CD4-positive, alpha-beta T cell (primary cell): ENCODE measurements at regions not wholly inside any gene's neighbourhood (a gene's known extent, or its start where the extent isn't known, plus 50 kb on each side); places are given as distances from the start of the nearest gene placed in this dataset.

Experiments used
- ATAC-seq: fragments of 200-7000 bp; cut with Tn5 transposase; one replicate; pipeline ENCODE4 v1.10.0; 2022; ENCODE audit warnings: mild to moderate bottlenecking; ENCODE audit not compliant: poor library complexity
- CTCF ChIA-PET: fragments of 350-600 bp; sonication (Branson Sonifier 250); formaldehyde crosslinking; loops from one replicate; lab custom pipeline; 2021; ENCODE audit warnings: antibody characterized with exemption, inconsistent platforms; lab: Charles Lee
- POLR2A ChIA-PET: fragments of 350-600 bp; sonication (Branson Sonifier 250); formaldehyde crosslinking; loops from one replicate; lab custom pipeline; 2021; ENCODE audit warnings: antibody characterized with exemption, inconsistent platforms; lab: Charles Lee
- DNase-seq, 14 experiments: peaks; one replicate each; pipeline ENCODE4 v3.0.0-alpha.2; 2013 to 2020; ENCODE audit warnings: mixed read lengths in 2 of 14
- H3K27ac ChIP-seq, 2 donors: one replicate each; pipeline versions ENCODE4 v1.5.1 to v1.7.0; 2013; ENCODE audit warnings: low read length in 2 of 2, low read depth in 1 of 2, mild to moderate bottlenecking in 1 of 2
- H3K27me3 ChIP-seq, 2 experiments: 1 replicate in 1 of 2; 2 replicates in 1 of 2; pipeline versions ENCODE4 v1.6.1 to v1.7.0; 2013; ENCODE audit warnings: low read length in 2 of 2, control low read depth in 1 of 2, mild to moderate bottlenecking in 1 of 2, moderate library complexity in 1 of 2; ENCODE audit not compliant: insufficient read depth in 2 of 2, control insufficient read depth in 1 of 2
- H3K36me3 ChIP-seq: one replicate; pipeline ENCODE4 v1.6.1; 2013; ENCODE audit warnings: low read length, control low read depth; ENCODE audit not compliant: insufficient read depth
- H3K4me1 ChIP-seq: one replicate; pipeline ENCODE4 v1.6.1; 2013; ENCODE audit warnings: low read length, control low read depth; ENCODE audit not compliant: insufficient read depth
- H3K4me3 ChIP-seq: one replicate; pipeline ENCODE4 v1.5.1; 2013; ENCODE audit warnings: mild to moderate bottlenecking, low read length, moderate library complexity
- H3K9me3 ChIP-seq, 2 experiments: 1 replicate in 1 of 2; 2 replicates in 1 of 2; pipeline versions ENCODE4 v1.6.1 to v1.7.0; 2013; ENCODE audit warnings: low read length in 2 of 2, mild to moderate bottlenecking in 2 of 2, control low read depth in 1 of 2, moderate library complexity in 1 of 2; ENCODE audit not compliant: control insufficient read depth in 1 of 2, insufficient read depth in 1 of 2
- H3K27ac Mint-ChIP-seq: one replicate; pipeline ENCODE4 v1.8.0; 2020; ENCODE audit warnings: mixed read lengths
- H3K27me3 Mint-ChIP-seq: one replicate; pipeline ENCODE4 v1.8.0; 2021; ENCODE audit warnings: mixed read lengths
- H3K36me3 Mint-ChIP-seq: one replicate; pipeline ENCODE4 v1.8.0; 2021; ENCODE audit warnings: low read depth, mixed read lengths
- H3K4me1 Mint-ChIP-seq: one replicate; pipeline ENCODE4 v1.8.0; 2021; ENCODE audit warnings: low read depth, mixed read lengths
- H3K4me3 Mint-ChIP-seq: one replicate; pipeline ENCODE4 v1.8.0; 2020; ENCODE audit warnings: mild to moderate bottlenecking, mixed read lengths
- H3K9me3 Mint-ChIP-seq: one replicate; pipeline ENCODE4 v1.8.0; 2020; ENCODE audit warnings: mixed read lengths
- CTCF ChIP-seq: fragments of 200-600 bp; IDR thresholded peaks from one replicate; pipeline ENCODE4 v1.8.0; 2022; ENCODE audit warnings: antibody characterized with exemption, mild to moderate bottlenecking
- intact Hi-C, 2 experiments: fragments of 100-400 bp; cut with DNase I in 1 of 2; cut with micrococcal nuclease in 1 of 2; formaldehyde crosslinking; loops; one replicate each; pipeline versions ENCODE4 v1.15.1 to v1.9.0; 2023 to 2025; cut with DNase I, micrococcal nuclease

- ChIA-PET POLR2A (no interaction called here), CTCF (no interaction called here)
- DNase-seq, result peak in 1 of 14 experiments; percentile 4
Observed at GRCh38 chr5:61933787-61934626, 372.0 kb upstream of the KIF2A start.

GRCh38 chr5:61941637-61942036 is 364.4 kb upstream of the KIF2A start:
- no peak overlapping the region for H3K4me3 ChIP-seq
- DNase-seq (no peak), ATAC-seq (no peak)
- H3K9me3 ChIP-seq, result no peaks in the 10 kb centered on the region
- H3K36me3 ChIP-seq, result no peaks in the 10 kb centered on the region
- no peak overlapping the region for H3K27ac ChIP-seq
- no peaks in the 10 kb centered on the region for H3K27me3 ChIP-seq
- no peaks in the 10 kb centered on the region for H3K4me1 Mint-ChIP-seq
- no peaks in the 10 kb centered on the region for H3K27me3 Mint-ChIP-seq
- H3K4me3 Mint-ChIP-seq, result no peak overlapping the region
- no peak for TF ChIP-seq CTCF
- POLR2A ChIA-PET, result no interaction called here
- CTCF ChIA-PET, result no interaction called here
- intact Hi-C loops, result no loop called here
- no peak overlapping the region for H3K27ac Mint-ChIP-seq
- no peaks in the 10 kb centered on the region for H3K36me3 Mint-ChIP-seq
- no peaks in the 10 kb centered on the region for H3K9me3 Mint-ChIP-seq
- H3K4me1 ChIP-seq, result no peaks in the 10 kb centered on the region

More at GRCh38 chr5:61933787-61934626, 372.0 kb upstream of the KIF2A start:
- no peak for ATAC-seq
- Mint-ChIP-seq H3K27me3 (peaks cover 4% of the 10 kb centered on the region), H3K9me3 (peaks cover 2% of the 10 kb centered on the region), H3K36me3 (no peaks in the 10 kb centered on the region), H3K4me1 (no peaks in the 10 kb centered on the region), H3K27ac (no peak overlapping the region), H3K4me3 (no peak overlapping the region)
- no peak overlapping the region for H3K4me3 ChIP-seq
- H3K9me3 ChIP-seq, result no peaks in the 10 kb centered on the region
- no peaks in the 10 kb centered on the region for H3K27me3 ChIP-seq
- H3K36me3 ChIP-seq, result no peaks in the 10 kb centered on the region
- TF ChIP-seq CTCF, result no peak
- H3K27ac ChIP-seq, result no peak overlapping the region
- no peaks in the 10 kb centered on the region for H3K4me1 ChIP-seq
- intact Hi-C loops, result no loop called here

GRCh38 chr5:61942462-61943049 is 363.4 kb upstream of the KIF2A start:
- ChIA-PET CTCF (no interaction called here), POLR2A (no interaction called here)
- Histone ChIP-seq H3K9me3 (no peaks in the 10 kb centered on the region), H3K27me3 (no peaks in the 10 kb centered on the region), H3K27ac (no peak overlapping the region), H3K36me3 (no peaks in the 10 kb centered on the region), H3K4me1 (no peaks in the 10 kb centered on the region), H3K4me3 (no peak overlapping the region)
- ATAC-seq (no peak), DNase-seq (no peak)
- Mint-ChIP-seq H3K27ac (no peak overlapping the region), H3K4me1 (no peaks in the 10 kb centered on the region), H3K36me3 (no peaks in the 10 kb centered on the region), H3K4me3 (no peak overlapping the region), H3K27me3 (no peaks in the 10 kb centered on the region), H3K9me3 (no peaks in the 10 kb centered on the region)
- intact Hi-C loops, result no loop called here
- no peak for TF ChIP-seq CTCF
